Fibroblast of lung (primary cell): ENCODE measurements at regions not wholly inside any gene's neighbourhood (a gene's known extent, or its start where the extent isn't known, plus 50 kb on each side); places are given as distances from the start of the nearest gene placed in this dataset.

Source experiments
- EZH2 ChIP-seq: IDR thresholded peaks from 2 replicates; pipeline ENCODE4 v1.5.1; 2012; ENCODE audit warnings: low read length, control low read depth, mild to moderate bottlenecking; ENCODE audit errors: missing control alignments
- TF ChIP-seq, protein P1 (sequence below), 2 donors: IDR thresholded peaks in 1 of 2; conservative IDR thresholded peaks in 1 of 2; 1 replicate in 1 of 2; 2 replicates in 1 of 2; pipeline ENCODE4 v1.5.1; 2011 to 2012; ENCODE audit warnings: low read length in 2 of 2, control low read depth in 1 of 2, inconsistent platforms in 1 of 2, low read depth in 1 of 2, mild to moderate bottlenecking in 1 of 2

DNA sequence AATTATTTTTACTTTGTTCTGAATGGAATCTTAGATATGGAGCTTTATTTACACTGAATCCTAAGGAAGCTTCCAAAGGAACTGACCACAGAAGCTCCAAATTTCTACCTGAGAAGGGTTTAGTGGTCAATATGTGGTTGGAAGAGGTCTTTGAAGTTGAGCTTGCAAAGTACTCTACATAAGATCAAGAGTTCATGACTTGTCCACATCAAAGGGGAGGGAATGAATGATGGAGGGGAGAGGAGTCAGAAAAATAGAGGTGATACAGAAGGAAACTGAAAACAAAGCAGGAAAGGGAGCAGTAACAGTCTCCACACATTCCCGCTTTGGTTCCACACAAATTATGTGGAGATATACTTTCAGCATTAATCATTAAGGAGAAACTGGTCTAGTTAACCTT, 450.9 kb downstream of the HINT1 start:
- TF ChIP-seq EZH2: no peak
- TF ChIP-seq, protein P1, sequence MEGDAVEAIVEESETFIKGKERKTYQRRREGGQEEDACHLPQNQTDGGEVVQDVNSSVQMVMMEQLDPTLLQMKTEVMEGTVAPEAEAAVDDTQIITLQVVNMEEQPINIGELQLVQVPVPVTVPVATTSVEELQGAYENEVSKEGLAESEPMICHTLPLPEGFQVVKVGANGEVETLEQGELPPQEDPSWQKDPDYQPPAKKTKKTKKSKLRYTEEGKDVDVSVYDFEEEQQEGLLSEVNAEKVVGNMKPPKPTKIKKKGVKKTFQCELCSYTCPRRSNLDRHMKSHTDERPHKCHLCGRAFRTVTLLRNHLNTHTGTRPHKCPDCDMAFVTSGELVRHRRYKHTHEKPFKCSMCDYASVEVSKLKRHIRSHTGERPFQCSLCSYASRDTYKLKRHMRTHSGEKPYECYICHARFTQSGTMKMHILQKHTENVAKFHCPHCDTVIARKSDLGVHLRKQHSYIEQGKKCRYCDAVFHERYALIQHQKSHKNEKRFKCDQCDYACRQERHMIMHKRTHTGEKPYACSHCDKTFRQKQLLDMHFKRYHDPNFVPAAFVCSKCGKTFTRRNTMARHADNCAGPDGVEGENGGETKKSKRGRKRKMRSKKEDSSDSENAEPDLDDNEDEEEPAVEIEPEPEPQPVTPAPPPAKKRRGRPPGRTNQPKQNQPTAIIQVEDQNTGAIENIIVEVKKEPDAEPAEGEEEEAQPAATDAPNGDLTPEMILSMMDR (conservative IDR thresholded peaks at IDR 0.05 in 1 of 2, IDR thresholded peaks at IDR 0.05 in 1 of 2; ENCODE audit: low read depth in 1 of 2, low read length in 2 of 2): no peak
